Ishikawa (cell line): ENCODE measurements at regions not wholly inside any gene's neighbourhood (a gene's known extent, or its start where the extent isn't known, plus 50 kb on each side); places are given as distances from the start of the nearest gene placed in this dataset.

Experiments
- CEBPB ChIP-seq: IDR thresholded peaks from 2 replicates; pipeline ENCODE4 v1.6.1; 2012
- CREB1 ChIP-seq: IDR thresholded peaks from 2 replicates; pipeline ENCODE4 v1.6.1; 2012; ENCODE audit warnings: low read depth
- EGR1 ChIP-seq: IDR thresholded peaks from 2 replicates; pipeline ENCODE4 v1.6.1; 2012
- EP300 ChIP-seq: IDR thresholded peaks from 2 replicates; pipeline ENCODE4 v1.6.1; 2012; ENCODE audit warnings: borderline replicate concordance
- FOXM1 ChIP-seq: IDR thresholded peaks from 2 replicates; pipeline ENCODE4 v1.6.1; 2012; ENCODE audit warnings: low read depth, borderline replicate concordance
- NFIC ChIP-seq: IDR thresholded peaks from 2 replicates; pipeline ENCODE4 v1.6.1; 2012
- RAD21 ChIP-seq: IDR thresholded peaks from 2 replicates; pipeline ENCODE4 v1.6.1; 2012; ENCODE audit warnings: low read depth
- TAF1 ChIP-seq: IDR thresholded peaks from 2 replicates; pipeline ENCODE4 v1.6.1; 2012; ENCODE audit warnings: low read depth, mild to moderate bottlenecking
- TCF12 ChIP-seq: IDR thresholded peaks from 2 replicates; pipeline ENCODE4 v1.6.1; 2012; ENCODE audit warnings: low read depth
- TEAD4 ChIP-seq: IDR thresholded peaks from 2 replicates; pipeline ENCODE4 v1.6.1; 2012
- YY1 ChIP-seq: IDR thresholded peaks from 2 replicates; pipeline ENCODE4 v1.6.1; 2012; ENCODE audit warnings: low read depth
- ZBTB7A ChIP-seq: IDR thresholded peaks from 2 replicates; pipeline ENCODE4 v1.6.1; 2012; ENCODE audit warnings: low read depth
- TF ChIP-seq, protein P1 (sequence below): IDR thresholded peaks from 2 replicates; pipeline ENCODE4 v1.6.1; 2012; ENCODE audit warnings: low read depth, mild to moderate bottlenecking
- TF ChIP-seq, protein P2 (sequence below): IDR thresholded peaks from 2 replicates; pipeline ENCODE4 v1.6.1; 2012
- TF ChIP-seq, protein P3 (sequence below): IDR thresholded peaks from 2 replicates; pipeline ENCODE4 v1.6.1; 2012

DNA sequence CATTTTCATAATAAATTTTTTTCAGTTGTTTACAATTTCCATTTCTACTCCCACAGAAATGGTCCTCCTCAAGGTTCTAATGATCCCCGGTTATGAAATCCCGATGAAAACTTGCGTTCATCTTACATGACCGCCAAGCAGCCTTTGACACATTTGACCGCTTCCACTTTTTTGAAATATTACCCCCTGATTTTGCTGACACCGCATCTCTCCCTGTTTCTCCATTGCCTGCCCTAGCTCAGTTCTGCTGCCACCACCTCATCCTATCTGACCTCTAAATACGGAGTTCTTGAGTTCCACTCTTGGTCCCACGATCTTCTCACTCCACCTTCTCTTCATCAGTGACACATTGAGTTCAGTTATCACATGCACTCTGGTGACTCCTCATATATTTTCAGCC is 74.1 kb downstream of the SLC35B3 start:
- no peak for TF ChIP-seq TAF1
- no peak for TF ChIP-seq YY1
- no peak for TF ChIP-seq EGR1
- no peak for TF ChIP-seq CREB1
- TF ChIP-seq CEBPB: no peak
- no peak for TF ChIP-seq TEAD4
- TF ChIP-seq FOXM1: no peak
- no peak for TF ChIP-seq ZBTB7A
- TF ChIP-seq, protein P1, sequence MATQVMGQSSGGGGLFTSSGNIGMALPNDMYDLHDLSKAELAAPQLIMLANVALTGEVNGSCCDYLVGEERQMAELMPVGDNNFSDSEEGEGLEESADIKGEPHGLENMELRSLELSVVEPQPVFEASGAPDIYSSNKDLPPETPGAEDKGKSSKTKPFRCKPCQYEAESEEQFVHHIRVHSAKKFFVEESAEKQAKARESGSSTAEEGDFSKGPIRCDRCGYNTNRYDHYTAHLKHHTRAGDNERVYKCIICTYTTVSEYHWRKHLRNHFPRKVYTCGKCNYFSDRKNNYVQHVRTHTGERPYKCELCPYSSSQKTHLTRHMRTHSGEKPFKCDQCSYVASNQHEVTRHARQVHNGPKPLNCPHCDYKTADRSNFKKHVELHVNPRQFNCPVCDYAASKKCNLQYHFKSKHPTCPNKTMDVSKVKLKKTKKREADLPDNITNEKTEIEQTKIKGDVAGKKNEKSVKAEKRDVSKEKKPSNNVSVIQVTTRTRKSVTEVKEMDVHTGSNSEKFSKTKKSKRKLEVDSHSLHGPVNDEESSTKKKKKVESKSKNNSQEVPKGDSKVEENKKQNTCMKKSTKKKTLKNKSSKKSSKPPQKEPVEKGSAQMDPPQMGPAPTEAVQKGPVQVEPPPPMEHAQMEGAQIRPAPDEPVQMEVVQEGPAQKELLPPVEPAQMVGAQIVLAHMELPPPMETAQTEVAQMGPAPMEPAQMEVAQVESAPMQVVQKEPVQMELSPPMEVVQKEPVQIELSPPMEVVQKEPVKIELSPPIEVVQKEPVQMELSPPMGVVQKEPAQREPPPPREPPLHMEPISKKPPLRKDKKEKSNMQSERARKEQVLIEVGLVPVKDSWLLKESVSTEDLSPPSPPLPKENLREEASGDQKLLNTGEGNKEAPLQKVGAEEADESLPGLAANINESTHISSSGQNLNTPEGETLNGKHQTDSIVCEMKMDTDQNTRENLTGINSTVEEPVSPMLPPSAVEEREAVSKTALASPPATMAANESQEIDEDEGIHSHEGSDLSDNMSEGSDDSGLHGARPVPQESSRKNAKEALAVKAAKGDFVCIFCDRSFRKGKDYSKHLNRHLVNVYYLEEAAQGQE: no peak
- TF ChIP-seq RAD21: no peak
- TF ChIP-seq TCF12: no peak
- TF ChIP-seq, protein P2, sequence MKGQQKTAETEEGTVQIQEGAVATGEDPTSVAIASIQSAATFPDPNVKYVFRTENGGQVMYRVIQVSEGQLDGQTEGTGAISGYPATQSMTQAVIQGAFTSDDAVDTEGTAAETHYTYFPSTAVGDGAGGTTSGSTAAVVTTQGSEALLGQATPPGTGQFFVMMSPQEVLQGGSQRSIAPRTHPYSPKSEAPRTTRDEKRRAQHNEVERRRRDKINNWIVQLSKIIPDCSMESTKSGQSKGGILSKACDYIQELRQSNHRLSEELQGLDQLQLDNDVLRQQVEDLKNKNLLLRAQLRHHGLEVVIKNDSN: no peak
- no peak for TF ChIP-seq NFIC

DNA sequence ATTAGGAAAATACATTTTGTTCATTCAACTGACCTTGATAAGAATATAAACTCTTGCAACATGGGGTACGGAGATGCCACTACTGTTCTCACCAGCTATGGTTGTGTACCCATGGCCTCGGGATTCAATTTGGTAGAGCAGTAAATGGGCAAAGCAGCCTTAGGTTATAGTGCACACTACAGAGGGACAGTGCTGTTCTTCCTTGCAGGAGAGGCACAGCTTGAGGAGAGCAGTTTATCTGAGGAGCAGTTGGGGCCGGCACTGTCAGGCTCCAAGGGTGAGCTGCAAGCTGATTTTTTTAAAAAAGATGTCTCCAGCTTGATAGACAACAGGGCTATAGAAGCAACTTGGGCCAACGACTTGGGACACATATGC is 82.4 kb downstream of the SLC35B3 start:
- TF ChIP-seq, protein P3, sequence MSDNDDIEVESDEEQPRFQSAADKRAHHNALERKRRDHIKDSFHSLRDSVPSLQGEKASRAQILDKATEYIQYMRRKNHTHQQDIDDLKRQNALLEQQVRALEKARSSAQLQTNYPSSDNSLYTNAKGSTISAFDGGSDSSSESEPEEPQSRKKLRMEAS: no peak
- TF ChIP-seq TEAD4 (no peak), TAF1 (no peak), TCF12 (no peak), EGR1 (no peak), CREB1 (no peak), EP300 (no peak), YY1 (no peak), ZBTB7A (no peak), NFIC (no peak), FOXM1 (no peak), CEBPB (no peak), RAD21 (no peak)
- TF ChIP-seq, protein P1: no peak
- TF ChIP-seq, protein P2: no peak

DNA sequence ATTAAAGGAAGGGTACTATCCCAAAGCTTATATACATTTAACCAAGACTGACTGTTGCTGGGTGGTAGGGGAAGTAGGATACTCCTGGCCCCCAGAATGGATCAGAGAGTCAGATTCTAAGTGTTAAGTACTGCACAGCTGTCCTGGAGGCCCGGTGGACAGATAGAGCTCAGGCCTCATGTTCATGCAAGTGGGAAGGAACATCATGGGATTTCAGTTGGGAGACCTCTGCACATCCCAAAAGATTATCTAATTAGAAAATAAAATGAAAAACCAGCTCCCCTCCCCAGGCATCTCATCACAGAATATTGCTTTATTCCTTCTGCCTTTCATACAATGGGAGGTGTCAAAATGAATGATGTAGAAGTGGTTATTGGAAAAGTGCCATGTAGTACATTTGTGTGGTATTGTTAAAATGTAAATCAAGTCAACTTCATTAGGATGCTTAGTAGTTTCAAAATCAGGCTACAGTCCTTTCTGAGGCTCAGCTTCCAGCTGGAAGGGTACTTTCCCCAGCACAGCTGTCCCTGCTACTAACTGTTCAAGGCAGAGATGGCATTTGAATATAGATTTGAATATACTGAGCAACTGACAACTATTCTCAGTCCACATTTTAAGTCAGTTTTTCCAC is 82.9 kb downstream of the SLC35B3 start:
- TF ChIP-seq TEAD4: no peak
- no peak for TF ChIP-seq EP300
- TF ChIP-seq TAF1: no peak
- no peak for TF ChIP-seq ZBTB7A
- TF ChIP-seq, protein P3: no peak
- TF ChIP-seq YY1: no peak
- no peak for TF ChIP-seq NFIC
- TF ChIP-seq, protein P2: no peak

DNA sequence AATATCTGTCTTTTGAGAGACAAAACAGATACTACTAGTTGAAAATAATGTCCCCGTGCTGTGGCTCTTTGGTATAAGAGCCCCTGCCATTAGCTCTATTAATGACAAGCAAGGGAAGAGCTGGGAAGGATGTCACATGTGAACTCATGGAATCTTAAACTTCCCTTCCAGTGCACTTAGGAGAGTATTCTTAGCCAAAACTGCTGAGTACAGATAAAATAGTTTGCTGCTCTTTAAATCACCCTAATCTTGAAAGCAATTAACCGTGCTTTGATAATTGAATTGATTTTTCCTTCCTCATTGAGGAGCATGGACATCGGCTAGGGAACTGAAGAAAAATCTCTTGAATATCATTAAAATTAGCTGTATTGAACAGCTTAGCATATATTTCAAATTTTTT is 91.7 kb downstream of the SLC35B3 start:
- TF ChIP-seq TEAD4 (no peak), EGR1 (no peak), EP300 (no peak), YY1 (no peak)
- TF ChIP-seq, protein P2: no peak

DNA sequence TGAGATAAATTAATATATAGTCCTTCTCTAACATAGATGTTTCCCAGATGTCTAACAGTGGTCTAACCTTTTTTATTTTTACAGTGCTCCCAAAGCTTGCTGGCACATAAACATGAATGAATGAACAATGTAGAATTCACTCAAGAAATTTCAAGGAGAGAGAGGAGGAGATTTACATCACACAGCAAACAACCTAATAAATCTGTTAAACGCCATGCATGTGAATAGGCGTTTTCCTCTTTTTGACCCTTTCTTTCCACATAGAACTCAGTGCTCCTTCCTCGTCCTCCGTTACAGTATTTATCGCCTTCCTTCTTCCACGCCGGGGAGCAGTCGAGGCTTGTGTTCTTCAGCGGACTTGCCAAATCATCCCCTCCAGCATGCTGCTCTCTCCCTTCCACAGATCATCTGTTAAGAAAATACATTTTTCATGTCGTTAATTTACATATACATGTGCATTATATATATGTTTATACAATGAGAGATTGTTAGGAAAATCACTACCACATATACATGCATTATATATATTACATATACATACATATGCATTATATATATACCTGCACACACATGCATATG is 93.0 kb downstream of the SLC35B3 start:
- TF ChIP-seq RAD21 (no peak), CREB1 (no peak), NFIC (no peak), ZBTB7A (no peak), TCF12 (no peak), FOXM1 (no peak), TEAD4 (no peak), CEBPB (no peak), EP300 (no peak), YY1 (no peak), EGR1 (no peak), TAF1 (no peak)
- TF ChIP-seq, protein P1: no peak
- TF ChIP-seq, protein P3: no peak
- TF ChIP-seq, protein P2: no peak
